Activated CD4-positive, alpha-beta T cell treated with anti-CD3 and anti-CD28 coated beads, Interleukin-2, Interleukin-4, amounts not matched to agents 100 ng/mL and 50 ng/mL, durations not matched to agents 16 hours and 8 hours (primary cell): ENCODE measurements at regions not wholly inside any gene's neighbourhood (a gene's known extent, or its start where the extent isn't known, plus 50 kb on each side); places are given as distances from the start of the nearest gene placed in this dataset.
"Not testable (repeated sequence)": the region's sequence is repeated elsewhere in the genome, so short reads cannot be mapped to it uniquely, and the experiment has no call there.

Experiments
- DNase-seq: peaks from one replicate; pipeline ENCODE4 v3.0.0-alpha.2; 2020; ENCODE audit warnings: low spot score

GRCh38 chrX:40788698-40789097 is 53.4 kb upstream of the MED14 start:
- not testable (repeated sequence) for DNase-seq

DNA sequence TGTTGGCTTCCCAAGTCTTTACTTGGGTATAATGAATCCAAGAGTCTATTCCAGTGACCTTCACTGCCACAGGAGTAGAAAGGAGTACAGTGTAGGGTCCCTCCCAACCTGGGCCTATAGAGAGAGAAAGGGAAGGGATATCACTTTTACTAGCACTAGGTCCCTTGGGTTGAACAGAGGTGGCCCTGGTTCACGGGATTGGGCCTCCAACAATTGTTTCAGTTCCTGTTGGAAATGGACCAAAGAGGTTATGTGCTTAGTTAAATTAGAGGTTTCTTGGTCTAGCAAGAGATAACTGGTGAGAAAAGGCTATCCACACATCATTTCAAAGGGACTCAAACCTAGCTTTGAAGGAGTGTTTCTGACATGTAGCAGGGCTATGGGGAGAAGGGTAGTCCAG is 57.1 kb upstream of the MED14 start:
- no peak for DNase-seq

DNA sequence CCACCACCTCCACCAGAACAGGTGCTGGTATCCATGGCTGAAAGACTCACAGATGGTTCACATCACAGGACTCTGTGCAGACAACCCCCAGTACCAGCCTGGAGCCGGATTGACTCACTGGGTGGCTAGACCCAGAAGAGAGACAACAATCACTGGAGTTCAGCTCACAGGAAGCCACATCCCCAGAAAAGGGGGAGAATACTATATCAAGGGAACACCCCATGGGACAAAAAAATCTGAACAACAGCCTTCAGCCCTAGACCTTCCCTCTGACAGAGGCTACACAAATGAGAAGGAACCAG is 59.4 kb upstream of the MED14 start:
- not testable (repeated sequence) for DNase-seq

DNA sequence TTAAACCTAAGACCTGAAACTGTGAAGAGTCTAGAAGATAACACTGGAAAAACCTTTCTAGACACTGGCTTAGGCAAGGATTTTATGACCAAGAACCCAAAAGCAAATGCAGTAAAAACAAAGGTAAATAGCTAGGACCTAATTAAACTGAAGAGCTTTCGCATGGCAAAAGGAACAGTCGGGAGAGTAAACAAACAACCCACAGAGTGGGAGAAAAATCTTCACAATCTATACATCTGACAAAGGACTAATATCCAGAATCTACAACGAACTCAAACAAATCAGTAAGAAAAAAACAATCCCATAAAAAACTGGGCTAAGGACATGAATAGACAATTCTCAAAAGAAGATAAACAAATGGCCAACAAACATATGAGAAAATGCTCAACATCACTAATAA is 64.4 kb upstream of the MED14 start:
- DNase-seq: not testable (repeated sequence)

GRCh38 chrX:40805404-40805803 is 70.1 kb upstream of the MED14 start:
- no peak for DNase-seq

- no peak for DNase-seq
These were observed 71.3 kb upstream of the MED14 start for GRCh38 chrX:40806513-40807220.

DNA sequence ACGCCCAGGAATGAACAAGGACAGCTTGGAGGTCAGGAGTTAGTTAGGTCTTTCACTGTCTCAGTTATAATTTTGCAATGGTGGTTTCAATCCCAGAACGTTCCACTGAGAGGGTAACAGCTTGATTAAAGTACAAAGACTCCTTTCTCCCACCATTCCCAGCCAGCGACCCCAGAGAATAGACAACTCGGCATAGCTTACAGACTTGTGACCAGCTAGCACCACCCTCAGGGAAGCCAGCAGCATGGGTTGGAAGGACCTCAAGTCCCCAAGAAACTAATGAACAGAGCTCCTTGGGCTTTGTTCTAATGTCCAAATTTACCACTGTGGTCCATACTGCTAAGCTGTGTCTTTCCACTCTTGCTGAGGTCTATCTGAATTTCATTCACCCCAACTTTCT is 72.0 kb upstream of the MED14 start:
- DNase-seq: no peak

DNA sequence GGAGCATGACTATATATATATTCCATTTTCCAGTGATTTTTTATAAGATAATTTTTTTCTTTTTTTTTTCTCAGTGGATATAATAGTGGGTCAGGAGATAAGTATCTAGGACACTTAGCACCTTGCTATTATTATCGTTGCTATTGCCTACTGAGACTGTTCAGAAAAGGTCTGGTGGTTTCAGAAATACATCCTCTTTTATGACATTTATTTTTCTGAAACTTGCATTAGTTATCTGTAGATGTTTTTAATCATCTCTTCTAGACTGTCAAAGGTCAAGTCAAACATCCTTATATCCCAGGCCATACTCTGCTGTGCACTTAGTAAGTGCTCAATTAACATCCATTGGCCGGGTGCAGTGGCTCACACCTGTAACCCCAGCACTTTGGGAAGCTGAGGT is 72.9 kb upstream of the MED14 start:
- DNase-seq: no peak

DNA sequence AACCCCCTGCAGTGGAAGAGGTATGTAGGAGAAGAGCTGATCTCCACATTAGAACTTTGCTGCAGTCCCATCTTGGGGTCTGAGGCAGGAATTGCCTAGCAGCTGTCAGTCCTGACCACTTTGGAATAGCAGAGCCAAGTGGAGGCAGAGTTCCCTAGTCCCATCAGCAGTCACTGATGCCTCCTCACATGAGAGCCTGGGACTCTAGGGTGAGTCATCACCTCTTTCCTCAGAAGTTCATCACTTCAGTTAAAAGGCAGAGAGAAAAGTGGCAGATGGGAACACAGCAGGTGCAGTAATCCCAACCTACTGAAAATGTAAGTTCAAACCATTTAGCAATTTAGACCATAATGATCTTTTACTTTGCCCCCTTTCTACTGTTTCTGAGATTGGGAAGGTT is 73.9 kb upstream of the MED14 start:
- DNase-seq: no peak

GRCh38 chrX:40815045-40815444 is 79.7 kb upstream of the MED14 start:
- not testable (repeated sequence) for DNase-seq

- no peak for DNase-seq
These were observed 81.6 kb upstream of the MED14 start for GRCh38 chrX:40816906-40817305.

DNA sequence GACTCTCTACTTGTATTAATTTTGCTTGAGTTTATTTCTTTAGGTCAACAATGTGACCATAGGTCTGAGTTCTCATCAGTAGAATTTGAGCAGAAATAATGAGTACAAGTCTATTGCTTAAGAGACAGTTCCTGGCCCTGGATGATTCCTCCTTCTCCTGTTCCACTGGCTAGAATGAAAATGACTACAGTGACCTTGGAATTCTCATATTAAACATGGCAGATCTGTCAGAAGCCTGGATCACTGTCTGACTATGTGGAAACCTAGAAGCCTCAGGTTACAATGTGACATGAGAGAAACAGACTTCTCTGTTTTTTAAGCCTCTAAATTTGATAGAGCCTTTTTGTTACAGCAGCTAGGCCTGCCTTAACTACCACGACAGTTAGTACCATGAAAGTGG is 82.9 kb upstream of the MED14 start:
- DNase-seq: no peak

GRCh38 chrX:40821780-40822179 is 86.4 kb upstream of the MED14 start:
- no peak for DNase-seq

- no peak for DNase-seq
These were observed 92.0 kb upstream of the MED14 start for GRCh38 chrX:40827331-40827730.

GRCh38 chrX:40831750-40832149 is 96.4 kb upstream of the MED14 start:
- no peak for DNase-seq

- DNase-seq: no peak
These were observed 97.4 kb upstream of the MED14 start for GRCh38 chrX:40832723-40833122.

DNA sequence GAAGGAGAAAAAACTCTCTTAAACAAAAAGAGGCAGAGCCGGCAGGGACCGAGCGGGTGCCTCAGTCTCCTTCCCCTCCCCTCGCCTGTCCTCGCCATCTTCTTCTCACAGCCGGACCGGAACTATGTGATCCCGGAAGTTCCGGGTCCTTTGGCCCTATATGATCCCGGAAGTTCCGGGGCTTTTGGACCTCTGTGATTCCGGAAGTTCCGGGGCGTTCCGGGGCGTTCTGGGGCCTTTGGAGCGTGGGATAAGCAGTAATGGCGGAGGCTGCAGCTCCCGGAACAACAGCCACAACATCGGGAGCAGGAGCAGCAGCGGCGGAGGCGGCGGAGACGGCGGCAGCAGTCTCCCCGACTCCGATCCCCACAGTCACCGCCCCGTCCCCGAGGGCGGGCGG is 98.9 kb upstream of the MED14 start:
- DNase-seq: no peak

GRCh38 chrX:40835526-40835925 is 100.2 kb upstream of the MED14 start:
- DNase-seq: no peak

DNA sequence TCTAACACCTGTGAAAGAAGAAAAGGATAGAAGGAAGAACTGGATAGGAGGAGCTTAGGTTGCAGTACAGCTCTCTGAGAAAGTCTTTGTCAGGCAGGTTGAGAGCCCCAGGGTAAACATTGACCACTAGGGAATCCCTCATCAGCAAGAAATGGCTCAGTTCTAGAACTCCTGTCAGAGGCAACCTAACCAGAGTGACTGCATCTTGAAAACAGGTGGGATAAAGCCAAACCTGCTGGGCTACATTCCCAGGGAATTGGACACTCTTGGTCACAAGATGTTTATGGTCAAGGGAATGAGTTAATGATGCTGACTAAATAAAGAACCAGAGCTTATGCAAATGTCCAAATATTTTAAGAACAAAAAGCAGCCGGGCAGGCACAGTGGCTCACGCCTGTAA is 108.3 kb upstream of the MED14 start:
- no peak for DNase-seq

DNA sequence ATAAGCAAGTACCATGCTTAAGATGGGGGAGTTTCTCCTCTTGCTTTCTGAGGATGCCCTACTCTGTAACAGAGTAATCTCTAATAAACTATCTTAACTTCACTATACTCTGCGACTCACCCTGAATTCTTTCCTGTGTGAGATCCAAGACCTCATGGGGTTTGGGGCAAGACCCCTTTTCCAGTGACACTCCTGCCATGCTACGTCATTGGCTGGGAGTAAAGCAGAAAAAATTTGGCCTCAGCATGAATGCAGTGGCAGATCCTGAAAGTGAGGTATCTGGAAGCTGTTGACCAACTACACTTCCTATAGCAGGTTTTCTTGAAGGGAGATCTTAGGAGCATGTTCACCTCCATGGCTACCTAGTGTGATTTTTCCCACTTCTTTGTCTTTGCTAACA is 109.1 kb upstream of the MED14 start:
- no peak for DNase-seq

DNA sequence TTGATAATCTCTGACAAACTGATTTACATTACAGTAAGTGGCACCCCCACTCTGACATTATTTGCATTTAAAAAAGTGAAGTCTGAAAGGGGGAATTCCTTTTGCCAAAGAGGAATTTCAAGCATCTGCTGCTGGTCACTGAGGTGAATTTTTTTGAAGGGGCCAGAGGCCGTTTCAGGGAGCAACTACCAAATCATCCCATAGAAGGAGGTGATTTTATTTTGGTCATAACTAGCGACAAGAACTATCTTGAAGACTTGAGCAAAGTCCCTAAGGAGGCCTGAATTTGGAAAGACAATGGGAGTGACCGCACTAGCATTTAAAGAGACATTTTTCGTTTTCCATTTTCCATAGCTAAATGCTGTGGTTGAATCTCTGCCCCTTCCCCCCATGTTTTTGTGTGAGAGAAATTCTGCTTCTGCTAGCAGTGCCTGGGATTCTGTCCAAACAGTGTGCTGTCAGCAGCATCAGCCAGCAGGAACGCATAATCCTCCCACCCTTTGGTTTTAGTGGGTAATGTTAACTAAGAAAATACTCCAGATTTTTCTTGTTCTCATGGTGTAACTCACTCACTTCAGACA is 110.1 kb upstream of the MED14 start:
- DNase-seq: no peak

DNA sequence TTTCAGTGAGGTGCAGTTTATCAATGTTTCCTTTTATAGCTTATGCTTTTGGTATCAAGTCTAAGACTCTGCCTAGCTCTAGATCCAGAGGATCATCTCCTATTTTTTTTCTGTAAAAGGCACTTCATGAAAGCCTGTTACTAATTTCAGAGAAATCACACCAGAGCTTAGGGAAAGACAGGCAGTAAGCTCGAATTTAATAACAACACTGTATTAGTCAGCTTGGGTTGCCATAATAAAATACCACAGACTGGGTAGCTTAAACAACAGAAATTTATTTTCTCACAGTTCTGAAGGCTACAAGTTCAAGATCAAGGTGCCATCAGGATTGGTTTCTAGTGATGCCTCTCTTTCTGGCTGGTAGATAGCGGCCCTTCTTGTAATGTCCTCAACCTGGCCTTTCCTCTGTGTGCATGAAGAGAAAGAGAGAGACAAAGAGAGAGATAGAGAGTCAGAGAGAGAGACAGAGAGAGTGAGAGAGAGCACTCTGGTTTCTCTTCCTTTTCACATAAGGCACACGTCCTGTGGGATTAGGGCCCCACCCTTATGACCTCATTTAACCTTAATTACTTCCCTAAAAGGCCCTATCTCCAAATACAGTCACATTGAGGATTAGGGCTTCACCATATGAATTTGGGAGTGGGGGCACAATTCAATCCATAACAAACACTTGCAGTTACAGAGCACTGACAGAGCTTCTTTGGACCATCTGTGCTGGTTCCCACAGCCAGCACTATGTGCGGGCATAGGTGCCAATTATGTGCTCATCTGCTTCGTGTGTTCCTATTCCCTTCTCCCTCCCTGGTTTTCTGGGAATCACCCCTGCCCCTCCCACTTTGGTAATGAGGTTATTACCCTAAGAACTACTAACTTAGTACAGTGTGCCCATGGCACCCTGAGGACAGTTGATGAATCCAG is 114.8 kb upstream of the MED14 start:
- DNase-seq: no peak

- DNase-seq: no peak
These were observed 117.2 kb upstream of the MED14 start for GRCh38 chrX:40852586-40852985.
